Ammon's horn (tissue), 1 donor: ENCODE measurements at regions not wholly inside any gene's neighbourhood (a gene's known extent, or its start where the extent isn't known, plus 50 kb on each side); places are given as distances from the start of the nearest gene placed in this dataset.
A peak's percentile ranks its signal among the peaks of the same experiment; 100 is the strongest.
"Not testable (repeated sequence)": the region's sequence is repeated elsewhere in the genome, so short reads cannot be mapped to it uniquely, and the experiment has no call there.

ENCODE experiments used
- DNase-seq: peaks from one replicate; pipeline ENCODE4 v3.0.0-alpha.2; 2016; ENCODE audit warnings: low spot score

- no peak for DNase-seq
Measured at GRCh38 chr6:97347111-97347510, 64.1 kb upstream of the MMS22L start.

- no peak for DNase-seq
Measured at GRCh38 chr6:97361286-97361685, 78.3 kb upstream of the MMS22L start.

GRCh38 chr6:97364327-97364726, 81.3 kb upstream of the MMS22L start:
- no peak for DNase-seq

- not testable (repeated sequence) for DNase-seq
Measured at GRCh38 chr6:97382071-97382470, 99.1 kb upstream of the MMS22L start.

- DNase-seq = no peak
Measured at GRCh38 chr6:97392735-97393134, 109.7 kb upstream of the MMS22L start.

- DNase-seq = peak; percentile 79
Measured at GRCh38 chr6:97394160-97394748, 111.2 kb upstream of the MMS22L start.

GRCh38 chr6:97396880-97397279, 113.9 kb upstream of the MMS22L start:
- DNase-seq = no peak

- no peak for DNase-seq
Measured at GRCh38 chr6:97399208-97399607, 116.2 kb upstream of the MMS22L start.

GRCh38 chr6:97401533-97401932, 118.5 kb upstream of the MMS22L start:
- DNase-seq = no peak

GRCh38 chr6:97405818-97406409, 122.9 kb upstream of the MMS22L start:
- no peak for DNase-seq

- DNase-seq = no peak
Measured at GRCh38 chr6:97406633-97407032, 123.6 kb upstream of the MMS22L start.

- DNase-seq = no peak
Measured at GRCh38 chr6:97411610-97412009, 128.6 kb upstream of the MMS22L start.

GRCh38 chr6:97412511-97412910, 129.5 kb upstream of the MMS22L start:
- no peak for DNase-seq

GRCh38 chr6:97422171-97422570, 139.2 kb upstream of the MMS22L start:
- no peak for DNase-seq

GRCh38 chr6:97423190-97423589, 140.2 kb upstream of the MMS22L start:
- no peak for DNase-seq

GRCh38 chr6:97427648-97428047, 144.6 kb upstream of the MMS22L start:
- no peak for DNase-seq

GRCh38 chr6:97437087-97437486, 154.1 kb upstream of the MMS22L start:
- DNase-seq = peak; percentile 87

- peak; percentile 4 for DNase-seq
Measured at GRCh38 chr6:97438011-97438671, 155.1 kb upstream of the MMS22L start.

- peak; percentile 94 for DNase-seq
Measured at GRCh38 chr6:97440590-97441176, 157.7 kb upstream of the MMS22L start.

GRCh38 chr6:97443408-97444080, 160.5 kb upstream of the MMS22L start:
- DNase-seq = no peak

- no peak for DNase-seq
Measured at GRCh38 chr6:97445407-97445806, 162.4 kb upstream of the MMS22L start.

- peak; percentile 15 for DNase-seq
Measured at GRCh38 chr6:97449444-97449966, 166.5 kb upstream of the MMS22L start.
